MCF 10A (cell line): ENCODE measurements at regions not wholly inside any gene's neighbourhood (a gene's known extent, or its start where the extent isn't known, plus 50 kb on each side); places are given as distances from the start of the nearest gene placed in this dataset.

Source experiments
- BruUV-seq: library from RNA; stranded (reverse); fragments of 400-500 nt; replicated peaks from 2 replicates; lab custom pipeline; 2021; lab: Mats Ljungman, UMichigan
- CTCF ChIA-PET: fragments of 300-600 bp; sonication (Branson Sonifier 250); formaldehyde crosslinking; extraction: SDS; loops from one replicate; lab custom pipeline; 2021; ENCODE audit warnings: antibody characterized with exemption, inconsistent platforms; lab: Yijun Ruan, JAX
- POLR2A ChIA-PET: fragments of 300-600, 350-650 bp; sonication (Branson Sonifier 250); formaldehyde crosslinking; extraction: SDS; loops from one replicate; lab custom pipeline; 2020; ENCODE audit warnings: antibody characterized with exemption, inconsistent platforms; lab: Yijun Ruan, JAX
- DNase-seq: peaks from one replicate; pipeline ENCODE4 v3.0.0-alpha.2; 2018; ENCODE audit not compliant: unreplicated experiment
- H3K27ac Mint-ChIP-seq: one replicate; pipeline ENCODE4 v1.8.0; 2022; ENCODE audit warnings: mild to moderate bottlenecking, low read depth, mixed read lengths; ENCODE audit not compliant: unreplicated experiment
- H3K27me3 Mint-ChIP-seq: one replicate; pipeline ENCODE4 v1.8.0; 2022; ENCODE audit warnings: mixed read lengths; ENCODE audit not compliant: insufficient read depth, unreplicated experiment
- H3K36me3 Mint-ChIP-seq: one replicate; pipeline ENCODE4 v1.8.0; 2022; ENCODE audit warnings: mild to moderate bottlenecking, moderate library complexity, mixed read lengths; ENCODE audit not compliant: insufficient read depth, unreplicated experiment
- H3K4me1 Mint-ChIP-seq: one replicate; pipeline ENCODE4 v1.8.0; 2022; ENCODE audit warnings: mixed read lengths; ENCODE audit not compliant: insufficient read depth, unreplicated experiment
- H3K4me3 Mint-ChIP-seq: one replicate; pipeline ENCODE4 v1.8.0; 2022; ENCODE audit warnings: mild to moderate bottlenecking, moderate library complexity, mixed read lengths; ENCODE audit not compliant: unreplicated experiment
- H3K9me3 Mint-ChIP-seq: one replicate; pipeline ENCODE4 v1.8.0; 2022; ENCODE audit warnings: mixed read lengths; ENCODE audit not compliant: unreplicated experiment
- intact Hi-C: fragments of 100-400 bp; cut with micrococcal nuclease; formaldehyde crosslinking; loops from 2 replicates; pipeline ENCODE4 v1.14.1; 2022
- TF ChIP-seq, protein P1 (sequence below): fragments of 200-600 bp; IDR thresholded peaks from one replicate; pipeline ENCODE4 v1.8.0; 2022; ENCODE audit warnings: antibody characterized with exemption, mild to moderate bottlenecking; ENCODE audit not compliant: unreplicated experiment

- TF ChIP-seq, protein P1, sequence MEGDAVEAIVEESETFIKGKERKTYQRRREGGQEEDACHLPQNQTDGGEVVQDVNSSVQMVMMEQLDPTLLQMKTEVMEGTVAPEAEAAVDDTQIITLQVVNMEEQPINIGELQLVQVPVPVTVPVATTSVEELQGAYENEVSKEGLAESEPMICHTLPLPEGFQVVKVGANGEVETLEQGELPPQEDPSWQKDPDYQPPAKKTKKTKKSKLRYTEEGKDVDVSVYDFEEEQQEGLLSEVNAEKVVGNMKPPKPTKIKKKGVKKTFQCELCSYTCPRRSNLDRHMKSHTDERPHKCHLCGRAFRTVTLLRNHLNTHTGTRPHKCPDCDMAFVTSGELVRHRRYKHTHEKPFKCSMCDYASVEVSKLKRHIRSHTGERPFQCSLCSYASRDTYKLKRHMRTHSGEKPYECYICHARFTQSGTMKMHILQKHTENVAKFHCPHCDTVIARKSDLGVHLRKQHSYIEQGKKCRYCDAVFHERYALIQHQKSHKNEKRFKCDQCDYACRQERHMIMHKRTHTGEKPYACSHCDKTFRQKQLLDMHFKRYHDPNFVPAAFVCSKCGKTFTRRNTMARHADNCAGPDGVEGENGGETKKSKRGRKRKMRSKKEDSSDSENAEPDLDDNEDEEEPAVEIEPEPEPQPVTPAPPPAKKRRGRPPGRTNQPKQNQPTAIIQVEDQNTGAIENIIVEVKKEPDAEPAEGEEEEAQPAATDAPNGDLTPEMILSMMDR, result no peak
- intact Hi-C loops, result no loop called here
- H3K9me3 Mint-ChIP-seq, result peaks cover 8% of the 10 kb centered on the region
- H3K4me3 Mint-ChIP-seq, result no peak overlapping the region
- BruUV-seq, result no TSS peak
- ChIA-PET POLR2A (no interaction called here), CTCF (interaction anchor here (0.6 kb wide), 1 partner anchor 16 kb away, joined by 3 read pairs; no protein-coding TSS in a partner anchor)
- peaks cover 10% of the 10 kb centered on the region for H3K4me1 Mint-ChIP-seq
- no peaks in the 10 kb centered on the region for H3K36me3 Mint-ChIP-seq
- H3K27ac Mint-ChIP-seq, result no peak overlapping the region
- no peak for DNase-seq
- H3K27me3 Mint-ChIP-seq, result no peaks in the 10 kb centered on the region
Measured at GRCh38 chr1:244316407-244316806, 135.3 kb downstream of the ADSS2 start.

- no TSS peak for BruUV-seq
- Mint-ChIP-seq H3K4me1 (peaks cover 10% of the 10 kb centered on the region), H3K4me3 (no peak overlapping the region), H3K27me3 (no peaks in the 10 kb centered on the region), H3K27ac (no peak overlapping the region), H3K9me3 (peaks cover 8% of the 10 kb centered on the region), H3K36me3 (no peaks in the 10 kb centered on the region)
- ChIA-PET POLR2A (interaction anchor here (0.8 to 1.5 kb wide), 2 partner anchors 95 to 133 kb away, joined by 3 read pairs; no protein-coding TSS in a partner anchor), CTCF (interaction anchor here (0.7 kb wide), 1 partner anchor 131 kb away, joined by 5 read pairs; no protein-coding TSS in a partner anchor)
- no peak for DNase-seq
- intact Hi-C loops, result no loop called here
- TF ChIP-seq, protein P1, result no peak
Measured at GRCh38 chr1:244316986-244317655, 134.6 kb downstream of the ADSS2 start.

GRCh38 chr1:244318078-244318477, 133.6 kb downstream of the ADSS2 start:
- H3K36me3 Mint-ChIP-seq, result peaks cover 7% of the 10 kb centered on the region
- TF ChIP-seq, protein P1, result no peak
- no peaks in the 10 kb centered on the region for H3K27me3 Mint-ChIP-seq
- POLR2A ChIA-PET, result interaction anchor here (0.8 to 1.5 kb wide), 2 partner anchors 94 to 132 kb away, joined by 3 read pairs; no protein-coding TSS in a partner anchor
- CTCF ChIA-PET, result interaction anchor here (0.7 kb wide), 1 partner anchor 130 kb away, joined by 5 read pairs; no protein-coding TSS in a partner anchor
- peaks cover 17% of the 10 kb centered on the region for H3K4me1 Mint-ChIP-seq
- DNase-seq, result no peak
- peaks cover 8% of the 10 kb centered on the region for H3K9me3 Mint-ChIP-seq
- no peak overlapping the region for H3K4me3 Mint-ChIP-seq
- intact Hi-C loops, result no loop called here
- H3K27ac Mint-ChIP-seq, result no peak overlapping the region
- no TSS peak for BruUV-seq

GRCh38 chr1:244318512-244318911, 133.2 kb downstream of the ADSS2 start:
- no peak for DNase-seq
- Mint-ChIP-seq H3K4me1 (peaks cover 17% of the 10 kb centered on the region), H3K27me3 (no peaks in the 10 kb centered on the region), H3K27ac (no peak overlapping the region), H3K9me3 (peaks cover 8% of the 10 kb centered on the region), H3K36me3 (peaks cover 7% of the 10 kb centered on the region), H3K4me3 (no peak overlapping the region)
- ChIA-PET CTCF (no interaction called here), POLR2A (no interaction called here)
- TF ChIP-seq, protein P1, result no peak
- intact Hi-C loops, result no loop called here
- BruUV-seq, result no TSS peak
